ENCODE measurements at regions not wholly inside any gene's neighbourhood (a gene's known extent, or its start where the extent isn't known, plus 50 kb on each side); places are given as distances from the start of the nearest gene placed in this dataset.

GRCh38 chr1:37420456-37420855, 53.9 kb upstream of the ZC3H12A start:
- DNase-seq (ENCODE audit: low read depth), result no peak
- H3K4me3 ChIP-seq (ENCODE audit: low read depth, low read length), result no peak overlapping the region
- TF ChIP-seq, protein P1, sequence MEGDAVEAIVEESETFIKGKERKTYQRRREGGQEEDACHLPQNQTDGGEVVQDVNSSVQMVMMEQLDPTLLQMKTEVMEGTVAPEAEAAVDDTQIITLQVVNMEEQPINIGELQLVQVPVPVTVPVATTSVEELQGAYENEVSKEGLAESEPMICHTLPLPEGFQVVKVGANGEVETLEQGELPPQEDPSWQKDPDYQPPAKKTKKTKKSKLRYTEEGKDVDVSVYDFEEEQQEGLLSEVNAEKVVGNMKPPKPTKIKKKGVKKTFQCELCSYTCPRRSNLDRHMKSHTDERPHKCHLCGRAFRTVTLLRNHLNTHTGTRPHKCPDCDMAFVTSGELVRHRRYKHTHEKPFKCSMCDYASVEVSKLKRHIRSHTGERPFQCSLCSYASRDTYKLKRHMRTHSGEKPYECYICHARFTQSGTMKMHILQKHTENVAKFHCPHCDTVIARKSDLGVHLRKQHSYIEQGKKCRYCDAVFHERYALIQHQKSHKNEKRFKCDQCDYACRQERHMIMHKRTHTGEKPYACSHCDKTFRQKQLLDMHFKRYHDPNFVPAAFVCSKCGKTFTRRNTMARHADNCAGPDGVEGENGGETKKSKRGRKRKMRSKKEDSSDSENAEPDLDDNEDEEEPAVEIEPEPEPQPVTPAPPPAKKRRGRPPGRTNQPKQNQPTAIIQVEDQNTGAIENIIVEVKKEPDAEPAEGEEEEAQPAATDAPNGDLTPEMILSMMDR (IDR thresholded peaks at IDR 0.05; ENCODE audit: low read depth, low read length, missing control alignments), result no peak
- in situ Hi-C loops (cut with HindIII; ENCODE audit: low sequenced_read_pairs), result no loop called here

DNA sequence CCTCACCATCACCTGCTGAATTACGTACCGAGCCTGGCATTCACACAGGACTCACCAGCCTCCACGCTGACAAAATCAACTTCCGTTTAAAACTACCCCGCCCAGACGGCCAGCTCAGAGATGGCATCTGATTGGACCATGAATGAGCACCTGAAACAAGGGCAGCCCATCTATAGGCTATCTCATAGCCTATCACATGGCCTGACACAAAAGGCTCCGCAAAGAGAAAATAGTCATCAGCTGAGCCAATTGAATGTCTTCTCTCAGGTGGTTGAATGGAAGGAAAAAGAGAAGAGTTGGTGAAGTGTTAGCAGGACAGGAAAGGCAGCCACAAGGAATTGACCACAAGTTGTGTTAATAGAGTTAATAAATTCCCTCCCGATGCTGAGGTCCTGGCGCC, 50.6 kb upstream of the ZC3H12A start:
- DNase-seq (ENCODE audit: low read depth), result no peak
- no peak overlapping the region for H3K4me3 ChIP-seq (ENCODE audit: low read depth, low read length)
- in situ Hi-C loops (cut with HindIII; ENCODE audit: low sequenced_read_pairs), result no loop called here
- TF ChIP-seq, protein P1 (IDR thresholded peaks at IDR 0.05; ENCODE audit: low read depth, low read length, missing control alignments), result no peak

DNA sequence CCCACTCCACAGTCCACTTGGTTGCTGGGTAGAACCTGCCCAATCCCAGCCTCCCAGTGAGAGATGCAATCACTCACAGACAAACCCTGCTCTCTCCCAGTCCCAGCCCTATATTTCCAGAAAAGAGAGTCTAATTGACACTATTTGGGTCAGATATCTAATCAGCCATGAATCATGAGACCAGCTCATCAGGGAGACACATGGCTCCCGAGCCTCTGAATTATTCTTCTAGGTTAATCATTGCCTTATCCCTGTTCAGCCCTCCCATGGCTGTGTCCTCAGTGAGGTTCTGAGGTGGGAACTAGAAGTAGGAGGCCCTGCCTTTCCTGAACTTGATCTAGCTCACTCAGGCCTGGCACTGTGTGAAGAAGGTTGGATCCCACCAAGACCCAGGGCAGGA, 49.9 kb upstream of the ZC3H12A start:
- no peak for DNase-seq (ENCODE audit: low read depth)
- no peak overlapping the region for H3K4me3 ChIP-seq (ENCODE audit: low read depth, low read length)
- TF ChIP-seq, protein P1 (IDR thresholded peaks at IDR 0.05; ENCODE audit: low read depth, low read length, missing control alignments), result no peak
- in situ Hi-C loops (cut with HindIII; ENCODE audit: low sequenced_read_pairs), result no loop called here

Measured in astrocyte of the cerebellum (primary cell).